ENCODE measurements at regions not wholly inside any gene's neighbourhood (a gene's known extent, or its start where the extent isn't known, plus 50 kb on each side); places are given as distances from the start of the nearest gene placed in this dataset.

DNA sequence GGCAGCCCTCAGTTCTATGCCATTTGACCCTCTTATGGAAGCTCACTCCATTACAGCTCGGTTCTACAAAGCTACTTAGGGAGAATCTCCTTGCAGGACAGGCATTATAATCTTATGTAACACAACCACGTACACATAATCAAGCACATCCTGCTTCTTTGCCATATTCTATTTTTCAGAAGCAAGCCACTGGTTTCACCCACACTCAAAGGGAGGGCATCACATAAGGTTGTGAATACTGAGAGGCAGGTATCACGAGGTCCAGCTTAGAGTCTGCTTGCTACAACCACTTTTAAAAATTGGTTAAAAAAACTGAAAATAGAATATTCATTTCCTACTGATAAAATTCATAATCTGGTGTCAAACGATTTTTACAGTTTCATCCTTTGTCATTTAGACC is 589.2 kb downstream of the SLC16A7 start:
- TF ChIP-seq, protein P1, sequence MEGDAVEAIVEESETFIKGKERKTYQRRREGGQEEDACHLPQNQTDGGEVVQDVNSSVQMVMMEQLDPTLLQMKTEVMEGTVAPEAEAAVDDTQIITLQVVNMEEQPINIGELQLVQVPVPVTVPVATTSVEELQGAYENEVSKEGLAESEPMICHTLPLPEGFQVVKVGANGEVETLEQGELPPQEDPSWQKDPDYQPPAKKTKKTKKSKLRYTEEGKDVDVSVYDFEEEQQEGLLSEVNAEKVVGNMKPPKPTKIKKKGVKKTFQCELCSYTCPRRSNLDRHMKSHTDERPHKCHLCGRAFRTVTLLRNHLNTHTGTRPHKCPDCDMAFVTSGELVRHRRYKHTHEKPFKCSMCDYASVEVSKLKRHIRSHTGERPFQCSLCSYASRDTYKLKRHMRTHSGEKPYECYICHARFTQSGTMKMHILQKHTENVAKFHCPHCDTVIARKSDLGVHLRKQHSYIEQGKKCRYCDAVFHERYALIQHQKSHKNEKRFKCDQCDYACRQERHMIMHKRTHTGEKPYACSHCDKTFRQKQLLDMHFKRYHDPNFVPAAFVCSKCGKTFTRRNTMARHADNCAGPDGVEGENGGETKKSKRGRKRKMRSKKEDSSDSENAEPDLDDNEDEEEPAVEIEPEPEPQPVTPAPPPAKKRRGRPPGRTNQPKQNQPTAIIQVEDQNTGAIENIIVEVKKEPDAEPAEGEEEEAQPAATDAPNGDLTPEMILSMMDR (IDR thresholded peaks at IDR 0.05; ENCODE audit: insufficient read depth, low read length): no peak
- TF ChIP-seq SPI1 (IDR thresholded peaks at IDR 0.05; ENCODE audit: borderline replicate concordance, low read depth): no peak
- no peak for TF ChIP-seq REST (IDR thresholded peaks at IDR 0.05; ENCODE audit: insufficient replicate concordance, low read depth)
- TF ChIP-seq POLR2AphosphoS5 (IDR thresholded peaks at IDR 0.05; ENCODE audit: low read depth): no peak
- no peak for TF ChIP-seq GABPA (IDR thresholded peaks at IDR 0.05; ENCODE audit: low read depth)
